GM12878 (cell line): ENCODE measurements at regions not wholly inside any gene's neighbourhood (a gene's known extent, or its start where the extent isn't known, plus 50 kb on each side); places are given as distances from the start of the nearest gene placed in this dataset.

ENCODE experiments used
- RAD21 ChIP-seq: IDR thresholded peaks from 2 replicates; pipeline ENCODE4 v1.6.1; 2011; ENCODE audit warnings: mild to moderate bottlenecking, low read depth, low read length, moderate library complexity; ENCODE audit not compliant: insufficient read depth
- ZZZ3 ChIP-seq: IDR thresholded peaks from 2 replicates; pipeline ENCODE4 v1.6.1; 2011; ENCODE audit warnings: low read depth; ENCODE audit not compliant: control insufficient read depth, insufficient read length

GRCh38 chr7:52114509-52114908, 797.9 kb upstream of the COBL start:
- TF ChIP-seq RAD21: no peak
- no peak for TF ChIP-seq ZZZ3
